MM.1S (cell line): ENCODE measurements at regions not wholly inside any gene's neighbourhood (a gene's known extent, or its start where the extent isn't known, plus 50 kb on each side); places are given as distances from the start of the nearest gene placed in this dataset.

Experiments
- DNase-seq: peaks from one replicate; pipeline ENCODE4 v3.0.0-alpha.2; 2015
- H2AFZ ChIP-seq: fragments of 300-600 bp; sonication (generic); 2 replicates; pipeline ENCODE4 v1.6.0; 2016; ENCODE audit warnings: antibody characterized with exemption, low read length
- H3F3A ChIP-seq: fragments of 300-600 bp; sonication (generic); 2 replicates; pipeline ENCODE4 v1.6.1; 2016; ENCODE audit warnings: mild to moderate bottlenecking, antibody characterized with exemption, low read length, moderate library complexity, mixed read lengths; ENCODE audit not compliant: insufficient read depth
- H3K27ac ChIP-seq: fragments of 300-600 bp; sonication (generic); 2 replicates; pipeline ENCODE4 v1.5.1; 2016; ENCODE audit warnings: mild to moderate bottlenecking, low read length
- H3K27me3 ChIP-seq: fragments of 300-600 bp; sonication (generic); replicated peaks from 2 replicates; pipeline ENCODE4 v1.6.0; 2016; ENCODE audit warnings: low read length; ENCODE audit not compliant: insufficient read depth
- H3K36me3 ChIP-seq: fragments of 300-600 bp; sonication (generic); replicated peaks from 2 replicates; pipeline ENCODE4 v1.6.1; 2016; ENCODE audit warnings: mild to moderate bottlenecking, low read length, mixed read lengths; ENCODE audit not compliant: insufficient read depth
- H3K4me1 ChIP-seq: fragments of 300-600 bp; sonication (generic); 2 replicates; pipeline ENCODE4 v1.6.1; 2016; ENCODE audit warnings: low read length, mixed read lengths
- H3K4me2 ChIP-seq: fragments of 300-600 bp; sonication (generic); 2 replicates; pipeline ENCODE4 v1.6.0; 2016; ENCODE audit warnings: low read depth, low read length
- H3K4me3 ChIP-seq: fragments of 300-600 bp; sonication (generic); 2 replicates; pipeline ENCODE4 v1.5.1; 2016; ENCODE audit warnings: low read length, mixed read lengths
- H3K79me2 ChIP-seq: fragments of 300-600 bp; sonication (generic); 2 replicates; pipeline ENCODE4 v1.6.1; 2016; ENCODE audit warnings: mixed run types, low read length, mixed read lengths
- H3K9ac ChIP-seq: fragments of 300-600 bp; sonication (generic); 2 replicates; pipeline ENCODE4 v1.6.1; 2016; ENCODE audit warnings: low read length, mixed read lengths
- H3K9me2 ChIP-seq: fragments of 300-600 bp; sonication (generic); replicated peaks from 2 replicates; pipeline ENCODE4 v1.6.1; 2016; ENCODE audit warnings: mild to moderate bottlenecking, low read length, mixed read lengths; ENCODE audit not compliant: insufficient read depth
- H3K9me3 ChIP-seq: fragments of 300-600 bp; sonication (generic); replicated peaks from 2 replicates; pipeline ENCODE4 v1.6.1; 2016; ENCODE audit warnings: mild to moderate bottlenecking, low read length, mixed read lengths; ENCODE audit not compliant: insufficient read depth
- H4K20me1 ChIP-seq: fragments of 300-600 bp; sonication (generic); 2 replicates; pipeline ENCODE4 v1.6.1; 2016; ENCODE audit warnings: mild to moderate bottlenecking, low read length, moderate library complexity, mixed read lengths; ENCODE audit not compliant: insufficient read depth
- EZH2 ChIP-seq: fragments of 300-600 bp; sonication (generic); optimal IDR thresholded peaks from 2 replicates; pipeline ENCODE3; 2017; ENCODE audit warnings: low read depth, mild to moderate bottlenecking, antibody characterized with exemption, low read length, mixed read lengths
- EZH2phosphoT487 ChIP-seq: fragments of 300-600 bp; sonication (generic); IDR thresholded peaks from 2 replicates; pipeline ENCODE4 v1.6.1; 2018; ENCODE audit warnings: antibody characterized with exemption, low read length
- TF ChIP-seq, protein P1 (sequence below): fragments of 300-600 bp; sonication (generic); IDR thresholded peaks from 2 replicates; pipeline ENCODE4 v1.5.1; 2016; ENCODE audit warnings: antibody characterized with exemption, low read length, mixed read lengths

DNA sequence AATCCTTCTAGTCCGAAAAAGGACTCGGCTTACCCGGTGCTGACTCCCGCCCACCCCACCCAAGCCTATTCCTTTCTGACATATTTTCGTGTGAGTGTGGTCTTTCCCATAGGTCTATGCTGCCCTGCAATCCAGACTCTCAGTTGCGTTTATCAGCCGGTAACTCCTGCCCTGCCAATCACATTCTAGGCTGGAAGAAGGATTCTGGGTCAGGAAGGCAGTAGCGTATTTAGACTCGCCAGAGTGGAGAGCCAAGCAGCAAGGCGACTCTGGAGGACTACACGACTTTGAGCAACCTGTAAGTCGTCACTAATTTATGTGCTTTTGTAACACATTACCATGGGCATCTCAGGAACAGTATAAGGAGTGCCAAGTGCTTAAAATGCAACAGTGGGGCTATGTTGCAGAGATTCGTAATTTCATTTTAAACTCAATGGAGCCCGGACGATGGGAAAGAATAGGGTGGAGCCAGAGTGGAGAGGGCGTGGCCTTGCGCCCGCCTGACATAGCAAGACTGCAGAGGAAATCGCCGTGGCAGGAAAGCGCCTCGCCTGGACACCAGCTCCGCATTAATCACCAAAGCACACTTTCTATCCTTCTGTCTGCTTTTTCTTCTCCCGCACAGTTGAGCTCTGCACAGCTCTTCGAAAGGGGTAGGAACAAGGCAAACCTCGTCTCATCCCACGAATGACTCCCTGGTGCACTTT, 1044.2 kb downstream of the AGBL1 start:
- Histone ChIP-seq H2AFZ (no peak overlapping the region), H3K27ac (no peak overlapping the region), H3K4me1 (no peaks in the 10 kb centered on the region), H3K27me3 (no peaks in the 10 kb centered on the region), H3K4me3 (no peak overlapping the region), H3F3A (no peaks in the 10 kb centered on the region), H3K4me2 (no peak overlapping the region), H3K9me2 (no peaks in the 10 kb centered on the region), H3K36me3 (no peaks in the 10 kb centered on the region), H3K79me2 (no peaks in the 10 kb centered on the region), H3K9ac (no peak overlapping the region), H4K20me1 (no peaks in the 10 kb centered on the region), H3K9me3 (no peaks in the 10 kb centered on the region)
- no peak for DNase-seq
- TF ChIP-seq, protein P1, sequence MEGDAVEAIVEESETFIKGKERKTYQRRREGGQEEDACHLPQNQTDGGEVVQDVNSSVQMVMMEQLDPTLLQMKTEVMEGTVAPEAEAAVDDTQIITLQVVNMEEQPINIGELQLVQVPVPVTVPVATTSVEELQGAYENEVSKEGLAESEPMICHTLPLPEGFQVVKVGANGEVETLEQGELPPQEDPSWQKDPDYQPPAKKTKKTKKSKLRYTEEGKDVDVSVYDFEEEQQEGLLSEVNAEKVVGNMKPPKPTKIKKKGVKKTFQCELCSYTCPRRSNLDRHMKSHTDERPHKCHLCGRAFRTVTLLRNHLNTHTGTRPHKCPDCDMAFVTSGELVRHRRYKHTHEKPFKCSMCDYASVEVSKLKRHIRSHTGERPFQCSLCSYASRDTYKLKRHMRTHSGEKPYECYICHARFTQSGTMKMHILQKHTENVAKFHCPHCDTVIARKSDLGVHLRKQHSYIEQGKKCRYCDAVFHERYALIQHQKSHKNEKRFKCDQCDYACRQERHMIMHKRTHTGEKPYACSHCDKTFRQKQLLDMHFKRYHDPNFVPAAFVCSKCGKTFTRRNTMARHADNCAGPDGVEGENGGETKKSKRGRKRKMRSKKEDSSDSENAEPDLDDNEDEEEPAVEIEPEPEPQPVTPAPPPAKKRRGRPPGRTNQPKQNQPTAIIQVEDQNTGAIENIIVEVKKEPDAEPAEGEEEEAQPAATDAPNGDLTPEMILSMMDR, result no peak
- TF ChIP-seq EZH2 (no peak), EZH2phosphoT487 (no peak)

DNA sequence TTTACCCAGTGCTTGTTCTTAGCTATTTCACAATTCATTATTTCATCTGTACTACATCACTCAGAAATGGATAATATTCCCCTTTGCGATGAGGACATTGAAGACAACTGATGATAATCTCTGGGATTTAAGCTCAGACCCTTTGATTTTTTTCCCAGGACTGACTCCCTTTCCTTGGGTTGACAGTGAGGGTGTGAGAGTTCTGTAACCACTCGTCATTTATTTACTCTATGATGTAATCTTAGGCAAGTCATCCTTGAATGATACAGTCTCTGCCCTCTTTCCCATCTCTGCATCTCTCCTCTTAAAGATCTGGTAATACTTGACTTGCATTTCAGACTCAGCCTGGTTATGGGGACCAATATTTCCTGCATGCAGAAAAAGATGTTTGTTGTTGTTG, 1041.7 kb downstream of the AGBL1 start:
- Histone ChIP-seq H3K27ac (no peak overlapping the region), H2AFZ (no peak overlapping the region), H3K9me2 (no peaks in the 10 kb centered on the region), H3K9me3 (no peaks in the 10 kb centered on the region), H3K4me3 (no peak overlapping the region), H3F3A (no peaks in the 10 kb centered on the region), H4K20me1 (no peaks in the 10 kb centered on the region), H3K79me2 (no peaks in the 10 kb centered on the region), H3K4me1 (no peaks in the 10 kb centered on the region), H3K4me2 (no peak overlapping the region), H3K9ac (no peak overlapping the region), H3K36me3 (no peaks in the 10 kb centered on the region), H3K27me3 (no peaks in the 10 kb centered on the region)
- DNase-seq, result no peak
- no peak for TF ChIP-seq EZH2
- no peak for TF ChIP-seq EZH2phosphoT487
- TF ChIP-seq, protein P1, result no peak

DNA sequence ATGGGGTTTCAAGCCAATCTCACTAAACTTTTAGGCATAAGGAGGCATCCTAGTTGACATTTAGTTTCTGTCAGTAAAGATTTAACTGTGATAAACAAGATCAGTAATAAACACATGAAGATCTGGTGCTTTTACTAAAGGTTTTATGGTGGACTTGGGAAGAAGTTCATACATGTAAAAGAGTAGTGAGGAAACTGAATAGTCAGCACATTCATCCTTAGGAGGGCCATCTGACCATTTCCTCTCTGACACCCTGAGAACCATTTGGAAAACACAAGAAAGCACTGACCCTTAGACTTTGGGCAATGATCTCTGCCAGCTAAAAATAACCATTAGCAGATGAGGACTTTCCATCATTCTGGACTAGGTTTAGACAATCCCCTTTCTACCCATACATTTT, 1040.9 kb downstream of the AGBL1 start:
- no peaks in the 10 kb centered on the region for H3K9me3 ChIP-seq
- TF ChIP-seq EZH2phosphoT487, result no peak
- TF ChIP-seq EZH2, result no peak
- TF ChIP-seq, protein P1, result no peak
- H3K9me2 ChIP-seq, result no peaks in the 10 kb centered on the region
- no peaks in the 10 kb centered on the region for H3K27me3 ChIP-seq
- H3F3A ChIP-seq, result no peaks in the 10 kb centered on the region
- H3K27ac ChIP-seq, result no peak overlapping the region
- no peaks in the 10 kb centered on the region for H4K20me1 ChIP-seq
- H3K36me3 ChIP-seq, result no peaks in the 10 kb centered on the region
- H3K4me3 ChIP-seq, result no peak overlapping the region
- DNase-seq, result no peak
- H3K79me2 ChIP-seq, result no peaks in the 10 kb centered on the region
- no peak overlapping the region for H3K9ac ChIP-seq
- no peak overlapping the region for H2AFZ ChIP-seq
- no peaks in the 10 kb centered on the region for H3K4me1 ChIP-seq
- H3K4me2 ChIP-seq, result no peak overlapping the region
